Dendritic cell treated with granulocyte-macrophage colony-stimulating factor and Interleukin-4, amounts not matched to agents 40 ng/mL and 50 ng/mL, for 4 days (primary cell): ENCODE measurements at regions not wholly inside any gene's neighbourhood (a gene's known extent, or its start where the extent isn't known, plus 50 kb on each side); places are given as distances from the start of the nearest gene placed in this dataset.

Experiments used
- H3K27ac Mint-ChIP-seq: one replicate; pipeline ENCODE4 v1.8.0; 2022; ENCODE audit warnings: mild to moderate bottlenecking, mixed read lengths
- H3K27me3 Mint-ChIP-seq: one replicate; pipeline ENCODE4 v1.8.0; 2022; ENCODE audit warnings: mild to moderate bottlenecking, mixed read lengths
- H3K36me3 Mint-ChIP-seq: one replicate; pipeline ENCODE4 v1.8.0; 2022; ENCODE audit warnings: low read depth, mixed read lengths
- H3K4me1 Mint-ChIP-seq: one replicate; pipeline ENCODE4 v1.8.0; 2022; ENCODE audit warnings: low read depth, mixed read lengths
- H3K4me3 Mint-ChIP-seq: one replicate; pipeline ENCODE4 v1.8.0; 2022; ENCODE audit warnings: mild to moderate bottlenecking, moderate library complexity, mixed read lengths
- H3K9me3 Mint-ChIP-seq: one replicate; pipeline ENCODE4 v1.8.0; 2022; ENCODE audit warnings: mixed read lengths
- intact Hi-C: fragments of 100-400 bp; cut with micrococcal nuclease; formaldehyde crosslinking; loops from one replicate; pipeline ENCODE4 v1.15.0; 2022

DNA sequence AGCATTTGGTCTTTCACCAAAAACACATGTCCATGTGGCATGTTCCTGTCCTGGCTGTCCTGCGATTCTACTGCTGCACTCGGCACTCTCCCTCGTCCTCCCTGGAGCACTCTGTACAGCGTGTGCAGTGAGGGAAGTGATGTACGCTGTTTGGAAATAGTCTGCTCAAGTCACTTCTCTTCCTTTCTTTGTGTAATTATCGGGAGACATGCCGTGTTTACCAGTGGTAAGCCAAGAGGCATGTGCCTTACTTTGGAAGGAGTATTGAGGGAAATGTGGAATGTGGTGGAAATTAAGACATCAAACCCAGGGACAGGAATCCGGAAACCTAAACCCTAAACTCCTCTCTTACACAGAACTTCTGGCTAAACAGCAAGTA is 268.5 kb upstream of the FOXQ1 start:
- Mint-ChIP-seq H3K36me3 (no peaks in the 10 kb centered on the region), H3K27ac (no peak overlapping the region), H3K4me1 (no peaks in the 10 kb centered on the region), H3K9me3 (no peaks in the 10 kb centered on the region), H3K27me3 (peaks cover 11% of the 10 kb centered on the region), H3K4me3 (no peak overlapping the region)
- intact Hi-C loops, result no loop called here

DNA sequence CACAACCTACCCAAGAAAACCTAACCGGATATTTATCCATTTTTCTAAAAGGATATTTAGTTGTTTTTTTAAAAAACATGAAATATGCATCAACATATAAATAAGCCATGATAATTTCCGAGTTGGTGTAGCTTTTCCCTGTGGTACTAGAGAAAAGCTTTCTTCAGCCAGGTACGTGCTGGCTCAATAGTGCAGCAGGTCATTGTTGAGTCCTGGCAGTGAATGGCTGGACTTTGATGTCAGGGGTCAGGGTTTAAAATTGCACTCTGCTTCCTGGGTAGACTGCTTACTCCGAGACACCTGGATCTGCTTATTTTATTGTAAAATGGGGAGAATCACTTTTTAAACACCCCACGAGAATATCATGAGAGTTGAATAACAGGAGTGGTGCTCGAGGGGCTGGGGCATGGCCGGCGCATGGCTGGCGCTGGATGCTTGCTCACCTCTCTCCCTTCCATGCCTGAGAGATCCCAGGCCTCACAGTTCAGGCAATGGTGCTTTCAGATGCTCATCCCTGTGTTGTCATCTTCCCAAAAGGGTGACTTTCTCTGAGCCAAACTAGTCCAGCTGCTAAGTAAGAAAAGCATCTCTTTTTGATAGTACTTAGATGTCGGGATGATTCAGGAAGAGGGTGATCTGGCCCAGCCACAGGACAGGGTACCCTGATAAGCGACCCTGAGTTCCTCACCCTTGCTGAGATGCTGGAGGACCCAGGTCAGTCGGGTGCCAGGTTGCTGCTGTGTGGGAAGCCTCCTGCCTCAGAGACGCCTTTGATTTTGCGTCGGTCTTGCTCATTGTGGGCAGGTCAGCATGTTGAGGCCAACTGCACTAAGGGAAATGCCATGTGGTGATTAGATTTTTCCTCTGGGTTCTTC is 269.1 kb upstream of the FOXQ1 start:
- H3K9me3 Mint-ChIP-seq, result no peaks in the 10 kb centered on the region
- no peaks in the 10 kb centered on the region for H3K36me3 Mint-ChIP-seq
- peaks cover 6% of the 10 kb centered on the region for H3K27me3 Mint-ChIP-seq
- H3K4me3 Mint-ChIP-seq, result no peak overlapping the region
- no peaks in the 10 kb centered on the region for H3K4me1 Mint-ChIP-seq
- intact Hi-C loops, result no loop called here
- H3K27ac Mint-ChIP-seq, result no peak overlapping the region

DNA sequence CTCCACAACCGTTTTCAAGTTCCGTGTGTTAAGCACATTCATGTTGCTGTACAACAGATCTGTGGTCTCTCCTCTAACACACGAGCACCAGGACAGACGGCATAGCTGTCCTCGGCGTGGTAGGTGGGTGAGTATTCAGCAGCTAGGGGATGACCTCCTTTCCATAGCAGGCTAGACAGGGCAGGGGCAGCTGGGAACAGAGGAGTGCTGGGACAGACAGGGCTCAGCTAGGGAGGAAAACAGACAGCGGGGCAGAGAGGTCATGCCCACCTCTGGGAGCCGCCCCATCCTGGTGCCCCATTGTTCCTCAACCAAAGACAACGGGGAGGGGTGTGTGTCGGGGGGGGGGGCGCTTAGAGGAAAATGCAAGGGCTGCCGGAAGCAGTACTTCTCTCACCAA is 271.5 kb upstream of the FOXQ1 start:
- intact Hi-C loops, result no loop called here
- Mint-ChIP-seq H3K36me3 (no peaks in the 10 kb centered on the region), H3K27me3 (peaks cover 4% of the 10 kb centered on the region), H3K9me3 (no peaks in the 10 kb centered on the region), H3K4me3 (no peak overlapping the region), H3K27ac (no peak overlapping the region), H3K4me1 (no peaks in the 10 kb centered on the region)

DNA sequence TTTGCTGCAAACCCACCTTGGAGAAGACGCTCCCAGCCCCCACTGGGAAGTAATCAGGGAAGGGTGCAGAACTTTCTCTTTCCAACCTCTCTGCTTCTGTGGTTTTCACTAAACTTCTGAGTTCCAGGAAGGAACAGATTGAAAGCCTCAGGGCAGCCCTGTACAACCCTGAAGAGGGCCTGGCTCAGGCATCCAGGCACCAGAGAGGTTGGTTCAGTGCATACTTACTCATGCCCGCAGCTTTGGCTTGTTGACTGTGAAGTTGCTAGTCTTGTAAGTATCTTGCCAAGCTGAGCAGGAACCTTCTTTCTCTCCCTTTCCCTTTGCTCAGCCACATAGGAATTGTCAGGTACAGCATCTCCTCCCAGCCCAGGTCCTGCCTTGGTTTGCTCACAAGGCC is 272.2 kb upstream of the FOXQ1 start:
- Mint-ChIP-seq H3K36me3 (no peaks in the 10 kb centered on the region), H3K27ac (no peak overlapping the region), H3K27me3 (peaks cover 4% of the 10 kb centered on the region), H3K4me3 (no peak overlapping the region), H3K9me3 (no peaks in the 10 kb centered on the region), H3K4me1 (no peaks in the 10 kb centered on the region)
- intact Hi-C loops, result no loop called here

DNA sequence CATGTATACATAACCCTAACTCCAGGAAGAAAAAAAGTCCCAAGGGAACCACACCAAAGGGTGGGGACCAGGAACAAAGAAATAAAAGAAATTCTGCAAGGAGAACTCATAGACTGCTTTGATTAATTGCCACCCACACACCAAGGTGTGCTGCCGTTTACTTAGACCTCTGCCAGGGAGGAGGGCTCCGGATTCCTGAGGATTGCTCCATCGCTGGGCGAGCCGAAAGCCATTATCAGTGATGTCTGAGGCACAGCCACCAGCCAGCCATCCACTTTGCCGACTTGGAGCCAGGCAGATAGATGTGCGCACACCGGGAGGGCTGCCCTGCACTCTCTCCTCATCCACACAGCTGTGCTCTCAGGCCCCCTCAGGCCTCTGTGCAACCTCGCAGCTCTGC is 272.7 kb upstream of the FOXQ1 start:
- Mint-ChIP-seq H3K9me3 (no peaks in the 10 kb centered on the region), H3K27ac (no peak overlapping the region), H3K27me3 (peaks cover 4% of the 10 kb centered on the region), H3K36me3 (no peaks in the 10 kb centered on the region), H3K4me3 (no peak overlapping the region), H3K4me1 (no peaks in the 10 kb centered on the region)
- intact Hi-C loops, result no loop called here

DNA sequence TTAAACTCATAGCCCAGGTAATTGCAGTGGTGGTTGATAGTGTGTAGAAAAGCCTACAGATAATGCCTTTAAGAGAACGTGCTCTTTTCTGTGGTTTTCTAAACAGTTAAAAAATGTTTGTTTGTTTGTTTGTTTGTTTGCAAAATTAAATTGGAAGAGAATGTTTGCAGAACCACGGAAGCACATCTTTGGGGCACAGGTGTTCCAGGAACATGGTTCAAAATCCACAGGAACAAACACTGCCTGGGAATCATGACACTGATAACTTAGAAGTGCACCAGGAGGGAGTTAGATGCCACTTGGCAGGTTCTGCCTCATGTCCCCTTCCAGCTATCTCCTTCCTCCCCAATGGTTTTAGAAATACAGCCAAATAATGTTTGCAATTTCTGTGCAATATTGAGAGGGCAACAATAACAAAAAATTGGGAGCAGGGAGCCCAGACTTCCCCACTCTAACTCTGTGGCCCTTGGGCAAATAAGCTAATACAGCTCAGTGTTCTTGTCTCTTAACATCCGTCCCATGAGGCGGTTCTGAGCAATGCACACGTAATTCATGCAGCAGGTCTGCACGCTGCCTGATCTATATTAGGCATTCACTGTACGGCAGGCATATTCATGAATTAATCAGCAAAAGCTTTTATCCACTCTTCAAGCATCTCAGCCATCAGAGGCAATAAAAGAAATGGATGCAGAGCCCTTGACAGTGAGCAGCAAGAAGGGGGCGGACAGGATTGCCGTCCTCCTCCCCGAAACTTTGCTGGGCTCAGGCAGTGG is 274.3 kb upstream of the FOXQ1 start:
- intact Hi-C loops, result no loop called here
- Mint-ChIP-seq H3K36me3 (no peaks in the 10 kb centered on the region), H3K27ac (no peak overlapping the region), H3K27me3 (peaks cover 4% of the 10 kb centered on the region), H3K4me1 (no peaks in the 10 kb centered on the region), H3K4me3 (no peak overlapping the region), H3K9me3 (no peaks in the 10 kb centered on the region)

DNA sequence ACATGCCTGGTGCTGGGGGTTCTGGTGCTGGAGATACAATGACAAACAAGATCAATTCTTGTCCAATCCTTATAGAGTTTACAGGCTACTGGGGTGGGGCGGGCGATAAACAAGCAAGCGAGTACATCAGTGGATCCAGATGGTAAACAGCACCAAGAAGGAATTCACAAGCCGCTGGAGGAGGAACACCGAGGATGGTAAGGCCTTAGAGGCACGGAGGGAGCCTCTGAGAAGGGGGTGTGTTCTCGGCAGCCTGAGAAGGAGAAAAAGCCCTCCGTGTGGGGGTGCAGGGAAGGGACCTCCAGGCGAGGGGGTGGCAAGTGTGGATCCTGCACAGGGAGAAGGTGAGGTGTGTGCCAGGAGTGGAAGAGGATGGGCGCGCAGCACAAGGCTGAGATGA is 276.5 kb upstream of the FOXQ1 start:
- no peak overlapping the region for H3K4me3 Mint-ChIP-seq
- intact Hi-C loops, result no loop called here
- no peak overlapping the region for H3K27ac Mint-ChIP-seq
- H3K9me3 Mint-ChIP-seq, result no peaks in the 10 kb centered on the region
- no peaks in the 10 kb centered on the region for H3K36me3 Mint-ChIP-seq
- H3K27me3 Mint-ChIP-seq, result peaks cover 3% of the 10 kb centered on the region
- H3K4me1 Mint-ChIP-seq, result no peaks in the 10 kb centered on the region

DNA sequence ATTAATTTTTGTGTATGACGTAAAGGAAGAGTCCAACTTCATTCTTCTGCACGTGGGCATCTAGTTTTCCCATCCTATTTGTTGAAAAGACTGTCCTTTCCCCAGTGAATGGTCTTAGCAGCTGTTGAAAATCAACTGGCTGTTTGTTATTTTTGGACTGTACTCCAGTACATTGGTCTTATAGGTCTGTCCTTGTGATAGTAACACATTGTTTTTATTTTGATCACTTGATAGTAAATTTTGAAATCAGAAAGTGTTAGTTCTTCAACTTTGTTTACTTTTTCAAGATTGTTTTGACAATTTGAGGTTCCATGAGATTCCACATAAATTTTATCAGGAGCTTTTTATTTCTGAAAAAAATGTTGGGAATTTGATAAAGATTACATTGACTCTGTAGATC is 280.2 kb upstream of the FOXQ1 start:
- H3K27me3 Mint-ChIP-seq, result peaks cover 3% of the 10 kb centered on the region
- H3K4me3 Mint-ChIP-seq, result no peak overlapping the region
- no peak overlapping the region for H3K27ac Mint-ChIP-seq
- no peaks in the 10 kb centered on the region for H3K9me3 Mint-ChIP-seq
- no peaks in the 10 kb centered on the region for H3K4me1 Mint-ChIP-seq
- no peaks in the 10 kb centered on the region for H3K36me3 Mint-ChIP-seq
- intact Hi-C loops, result no loop called here

DNA sequence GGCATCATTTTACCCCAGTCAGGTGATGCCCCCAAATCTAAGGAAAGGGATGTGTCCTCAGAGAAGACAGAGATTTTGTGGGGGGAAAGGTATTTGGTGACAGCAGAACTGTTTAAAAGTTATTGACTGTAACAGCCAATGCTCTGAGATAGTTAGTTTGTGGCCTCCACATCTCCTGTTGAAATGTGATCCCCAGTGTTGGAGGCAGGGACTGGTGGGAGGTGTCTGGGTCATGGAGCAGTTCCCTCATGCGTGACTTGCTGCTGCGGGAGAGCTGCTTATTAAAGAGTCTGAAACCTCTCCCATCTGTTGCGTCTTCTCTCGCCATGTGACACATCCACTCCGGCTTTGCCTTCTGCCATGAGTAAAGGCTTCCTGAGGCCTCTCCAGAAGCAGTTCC is 282.8 kb upstream of the FOXQ1 start:
- no peaks in the 10 kb centered on the region for H3K9me3 Mint-ChIP-seq
- H3K27ac Mint-ChIP-seq, result no peak overlapping the region
- H3K4me1 Mint-ChIP-seq, result no peaks in the 10 kb centered on the region
- H3K4me3 Mint-ChIP-seq, result no peak overlapping the region
- intact Hi-C loops, result no loop called here
- no peaks in the 10 kb centered on the region for H3K27me3 Mint-ChIP-seq
- no peaks in the 10 kb centered on the region for H3K36me3 Mint-ChIP-seq

DNA sequence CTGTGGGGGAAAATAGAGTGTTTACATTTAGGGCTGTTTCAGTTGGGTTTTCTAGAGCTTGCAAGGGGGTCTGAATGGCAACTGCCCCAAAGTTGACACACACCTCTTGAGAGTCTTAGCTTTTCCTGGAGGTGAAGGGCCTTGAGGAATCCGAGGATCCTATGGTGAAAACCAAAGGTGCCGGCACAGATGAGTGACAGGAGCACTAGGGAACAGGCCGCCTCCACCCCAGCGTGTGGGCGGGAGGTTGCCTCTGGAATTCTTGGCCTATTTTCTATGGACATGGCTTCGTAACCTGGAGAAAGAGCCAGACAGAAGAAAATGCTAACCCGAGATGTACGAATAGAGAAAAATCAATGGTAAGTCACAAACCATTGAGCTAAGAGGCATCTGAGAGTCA is 283.2 kb upstream of the FOXQ1 start:
- H3K4me3 Mint-ChIP-seq, result no peak overlapping the region
- intact Hi-C loops, result no loop called here
- H3K36me3 Mint-ChIP-seq, result no peaks in the 10 kb centered on the region
- H3K9me3 Mint-ChIP-seq, result no peaks in the 10 kb centered on the region
- H3K27me3 Mint-ChIP-seq, result no peaks in the 10 kb centered on the region
- no peaks in the 10 kb centered on the region for H3K4me1 Mint-ChIP-seq
- no peak overlapping the region for H3K27ac Mint-ChIP-seq

DNA sequence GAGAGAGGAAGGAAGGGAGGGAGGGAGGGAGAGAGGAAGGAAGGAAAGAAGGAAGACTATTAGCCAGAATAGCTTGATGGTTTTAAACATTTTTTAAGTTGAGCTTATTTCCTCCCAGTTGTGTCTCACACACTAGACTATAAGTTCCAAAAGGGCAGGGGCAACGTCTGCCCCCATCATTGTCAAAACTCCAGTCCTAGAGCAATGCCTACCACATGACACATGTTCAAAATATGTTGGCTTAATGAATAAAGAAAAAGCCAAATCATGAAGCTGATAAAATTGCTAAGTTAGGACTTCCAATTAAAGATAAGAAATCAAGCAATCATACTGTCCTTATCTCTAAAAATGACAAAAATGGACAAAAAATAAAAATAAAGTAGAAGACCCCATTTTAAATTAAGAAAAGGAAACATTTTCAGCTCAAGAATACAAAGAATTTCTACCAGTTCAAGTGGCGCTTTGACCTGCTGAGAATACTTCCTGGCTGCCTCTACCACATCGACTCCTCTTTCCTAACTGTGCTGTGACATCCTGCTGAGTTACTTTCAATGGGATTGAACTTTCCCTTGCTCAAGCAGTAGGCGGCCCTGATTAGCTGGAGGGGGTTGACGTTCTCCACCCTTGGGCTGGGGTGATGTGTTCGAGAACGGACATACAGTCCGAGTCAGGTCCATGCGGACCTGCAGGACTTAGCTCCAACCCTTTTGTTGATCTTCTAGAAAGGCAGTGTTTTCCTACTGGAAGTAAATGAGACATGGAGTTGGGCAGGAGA is 283.9 kb upstream of the FOXQ1 start:
- no peak overlapping the region for H3K4me3 Mint-ChIP-seq
- H3K9me3 Mint-ChIP-seq, result peaks cover 2% of the 10 kb centered on the region
- no peak overlapping the region for H3K27ac Mint-ChIP-seq
- no peaks in the 10 kb centered on the region for H3K36me3 Mint-ChIP-seq
- intact Hi-C loops, result no loop called here
- no peaks in the 10 kb centered on the region for H3K4me1 Mint-ChIP-seq
- no peaks in the 10 kb centered on the region for H3K27me3 Mint-ChIP-seq

DNA sequence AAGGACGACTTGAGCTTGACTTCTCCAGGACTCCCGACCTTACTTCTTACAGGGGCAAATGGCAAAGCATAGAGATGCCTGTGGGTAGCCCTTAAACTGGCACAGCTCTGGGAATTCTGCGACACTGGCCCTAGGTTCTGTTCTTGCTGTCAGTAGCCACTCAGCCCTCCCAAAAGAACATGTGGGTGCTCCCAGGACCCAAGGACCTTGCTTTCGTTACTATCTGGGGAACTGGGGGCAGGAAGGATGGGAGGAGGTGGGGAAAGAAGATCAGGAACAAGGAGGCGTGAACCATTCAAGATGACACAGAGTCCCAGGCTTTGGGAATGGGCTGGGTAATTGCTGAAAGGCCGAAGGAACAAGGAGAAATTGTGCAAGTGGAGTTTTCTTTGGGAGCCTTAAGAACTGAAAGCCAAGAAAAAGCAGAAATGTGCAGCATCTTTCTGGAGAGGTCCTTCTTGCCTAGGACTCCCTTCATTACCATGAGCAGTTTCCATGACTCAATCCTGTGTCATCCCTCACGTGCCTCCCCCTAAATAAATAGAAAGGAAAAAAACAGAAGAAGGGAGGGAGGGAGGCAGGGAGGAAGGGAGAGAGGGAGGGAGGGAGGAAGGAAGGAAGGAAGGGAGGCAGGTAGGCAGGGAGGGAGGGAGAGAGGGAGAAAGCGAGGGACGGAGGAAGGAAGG is 284.6 kb upstream of the FOXQ1 start:
- H3K36me3 Mint-ChIP-seq, result no peaks in the 10 kb centered on the region
- intact Hi-C loops, result no loop called here
- no peaks in the 10 kb centered on the region for H3K4me1 Mint-ChIP-seq
- H3K9me3 Mint-ChIP-seq, result peaks cover 9% of the 10 kb centered on the region
- no peaks in the 10 kb centered on the region for H3K27me3 Mint-ChIP-seq
- no peak overlapping the region for H3K4me3 Mint-ChIP-seq
- no peak overlapping the region for H3K27ac Mint-ChIP-seq

DNA sequence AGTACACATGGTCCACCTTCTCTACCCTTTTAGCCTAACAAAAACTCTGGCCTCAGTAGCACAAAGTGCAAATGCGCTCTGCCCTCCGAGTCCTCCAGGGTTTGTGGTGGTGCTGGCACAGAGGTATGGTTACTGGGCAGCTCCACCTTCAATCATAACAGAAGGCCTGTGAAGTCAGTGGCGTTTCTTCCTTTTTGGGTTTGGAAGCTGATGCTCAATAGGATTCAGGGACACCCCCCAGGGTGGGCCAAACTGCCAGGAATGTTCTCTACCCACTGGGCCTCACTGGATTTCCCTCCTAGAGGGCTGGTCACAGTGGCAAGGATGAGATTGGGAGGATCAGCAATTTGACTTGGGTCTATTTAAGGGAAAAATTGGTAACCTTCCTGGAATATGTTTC is 286.1 kb upstream of the FOXQ1 start:
- Mint-ChIP-seq H3K4me3 (no peak overlapping the region), H3K27ac (no peak overlapping the region), H3K4me1 (no peaks in the 10 kb centered on the region), H3K27me3 (no peaks in the 10 kb centered on the region), H3K9me3 (peaks cover 21% of the 10 kb centered on the region), H3K36me3 (no peaks in the 10 kb centered on the region)
- intact Hi-C loops, result no loop called here

DNA sequence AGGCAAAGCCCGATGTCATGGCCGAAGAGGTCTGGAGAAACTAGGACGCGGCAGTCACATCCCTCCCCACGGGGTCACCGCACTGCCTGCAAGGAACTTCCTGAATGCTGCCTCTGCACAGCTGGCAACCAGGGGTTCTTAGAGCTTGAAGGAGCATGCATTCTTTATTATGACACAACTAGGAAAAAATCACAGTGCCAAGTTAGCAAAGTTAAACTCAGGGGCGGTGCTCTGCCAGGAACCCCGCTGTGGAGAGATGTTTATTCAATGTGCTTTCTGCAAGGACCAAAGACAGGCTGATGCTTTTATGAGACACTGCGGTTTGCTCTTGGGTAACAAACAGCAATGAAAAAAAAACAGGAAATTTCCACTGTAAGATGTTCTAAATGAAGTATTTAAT is 287.3 kb upstream of the FOXQ1 start:
- no peaks in the 10 kb centered on the region for H3K36me3 Mint-ChIP-seq
- H3K27ac Mint-ChIP-seq, result no peak overlapping the region
- no peak overlapping the region for H3K4me3 Mint-ChIP-seq
- H3K4me1 Mint-ChIP-seq, result no peaks in the 10 kb centered on the region
- intact Hi-C loops, result no loop called here
- peaks cover 21% of the 10 kb centered on the region for H3K9me3 Mint-ChIP-seq
- no peaks in the 10 kb centered on the region for H3K27me3 Mint-ChIP-seq
